Endothelial cell of umbilical vein (primary cell): ENCODE measurements at regions not wholly inside any gene's neighbourhood (a gene's known extent, or its start where the extent isn't known, plus 50 kb on each side); places are given as distances from the start of the nearest gene placed in this dataset.

ENCODE experiments used
- BruUV-seq: library from RNA; stranded (reverse); fragments of 400-500 nt; replicated peaks from 2 replicates; lab custom pipeline; 2021; lab: Mats Ljungman, UMichigan
- CTCF ChIA-PET: fragments of 300-600, 350-600 bp; sonication (Branson Sonifier 250); formaldehyde crosslinking; loops from one replicate; lab custom pipeline; 2021; ENCODE audit warnings: antibody characterized with exemption, inconsistent platforms; lab: Charles Lee
- POLR2A ChIA-PET: fragments of 300-600, 350-600 bp; sonication (Branson Sonifier 250); formaldehyde crosslinking; loops from one replicate; lab custom pipeline; 2021; ENCODE audit warnings: antibody characterized with exemption, inconsistent platforms; lab: Charles Lee
- DNase-seq: peaks from one replicate; pipeline ENCODE4 v3.0.0-alpha.2; 2011; ENCODE audit warnings: low read depth, low spot score
- FAIRE-seq: peaks from 2 replicates; lab custom pipeline; 2011; peaks lifted over from hg19 to GRCh38; lab: Jason Lieb, UNC
- H2AFZ ChIP-seq: 2 replicates; pipeline ENCODE4 v1.6.0; 2012; ENCODE audit warnings: low read depth, low read length, control low read depth, inconsistent platforms
- H3K27ac ChIP-seq: 2 replicates; pipeline ENCODE4 v1.5.1; 2011; ENCODE audit warnings: low read depth, mild to moderate bottlenecking, control low read depth, low read length, moderate library complexity; ENCODE audit not compliant: insufficient read depth
- H3K27me3 ChIP-seq, 2 experiments: 2 replicates each; pipeline versions ENCODE4 v1.6.0 to v1.6.1; 2011; ENCODE audit warnings: low read length in 2 of 2, mixed read lengths in 1 of 2; ENCODE audit not compliant: control insufficient read depth in 2 of 2, insufficient read depth in 2 of 2
- H3K36me3 ChIP-seq, 2 experiments: 2 replicates in 1 of 2; 3 replicates in 1 of 2; pipeline ENCODE4 v1.5.1; 2011; ENCODE audit warnings: low read length in 2 of 2, mild to moderate bottlenecking in 1 of 2, moderate library complexity in 1 of 2; ENCODE audit not compliant: control insufficient read depth in 2 of 2, insufficient read depth in 2 of 2; ENCODE audit errors: extremely low read depth in 1 of 2
- H3K4me1 ChIP-seq: 3 replicates; pipeline ENCODE4 v1.5.1; 2011; ENCODE audit warnings: mild to moderate bottlenecking, low read length; ENCODE audit not compliant: control insufficient read depth, insufficient read depth; ENCODE audit errors: extremely low read depth
- H3K4me2 ChIP-seq: 2 replicates; pipeline ENCODE4 v1.6.1; 2011; ENCODE audit warnings: low read length, control low read depth, mixed read lengths; ENCODE audit not compliant: insufficient read depth
- H3K4me3 ChIP-seq, 3 experiments: fragments of 200-600 bp in 1 of 3; sonication (generic), shearing (Covaris generic) in 1 of 3; replicated peaks in 1 of 3; 2 replicates each; pipeline ENCODE4 v1.5.1; 2011 to 2016; ENCODE audit warnings: control low read depth in 3 of 3, low read length in 3 of 3, mild to moderate bottlenecking in 2 of 3, inconsistent platforms in 1 of 3, low read depth in 1 of 3, moderate library complexity in 1 of 3; ENCODE audit not compliant: insufficient read depth in 1 of 3
- H3K79me2 ChIP-seq: 2 replicates; pipeline ENCODE4 v1.6.0; 2012; ENCODE audit warnings: low read length, inconsistent platforms; ENCODE audit not compliant: control insufficient read depth, insufficient read depth
- H3K9ac ChIP-seq: replicated peaks from 2 replicates; pipeline ENCODE3; 2011; ENCODE audit warnings: low read length, control low read depth; ENCODE audit not compliant: insufficient read depth; ENCODE audit errors: extremely low read depth
- H3K9me1 ChIP-seq: replicated peaks from 3 replicates; pipeline ENCODE4 v1.6.0; 2011; ENCODE audit warnings: mild to moderate bottlenecking, low read length; ENCODE audit not compliant: control insufficient read depth, insufficient read depth; ENCODE audit errors: extremely low read depth
- H3K9me3 ChIP-seq: replicated peaks from 2 replicates; pipeline ENCODE4 v1.5.1; 2012; ENCODE audit warnings: low read length, inconsistent platforms; ENCODE audit not compliant: control insufficient read depth, insufficient read depth
- H4K20me1 ChIP-seq: replicated peaks from 2 replicates; pipeline ENCODE3; 2011; ENCODE audit warnings: mild to moderate bottlenecking, low read length; ENCODE audit not compliant: control insufficient read depth, insufficient read depth; ENCODE audit errors: extremely low read depth
- EZH2 ChIP-seq: IDR thresholded peaks from 2 replicates; pipeline ENCODE4 v1.6.1; 2012; ENCODE audit warnings: borderline replicate concordance, low read depth, mild to moderate bottlenecking, moderate library complexity, low read length, inconsistent platforms; ENCODE audit not compliant: severe bottlenecking
- FOS ChIP-seq: IDR thresholded peaks from 2 replicates; pipeline ENCODE4 v1.6.1; 2011; ENCODE audit warnings: mild to moderate bottlenecking, low read length, moderate library complexity, borderline replicate concordance; ENCODE audit not compliant: insufficient read depth
- GATA2 ChIP-seq: IDR thresholded peaks from 2 replicates; pipeline ENCODE4 v1.7.0; 2011; ENCODE audit warnings: low read depth, mild to moderate bottlenecking, moderate library complexity, mixed read lengths, low read length; ENCODE audit not compliant: insufficient read length, insufficient read depth
- dilution Hi-C: fragments of 300-500 bp; cut with MboI; formaldehyde crosslinking; loops from one replicate; pipeline ENCODE4 v1.15.0; 2019; ENCODE audit warnings: low sequenced_read_pairs; ENCODE audit not compliant: extremely low pct_ligation_motif_present
- intact Hi-C: fragments of 100-400 bp; cut with micrococcal nuclease; formaldehyde crosslinking; loops from one replicate; pipeline ENCODE4 v1.10.0; 2022
- TF ChIP-seq, protein P1 (sequence below), 2 donors: IDR thresholded peaks; 1 replicate in 1 of 2; 2 replicates in 1 of 2; pipeline ENCODE4 v1.5.1; 2011; ENCODE audit warnings: low read length in 2 of 2, mild to moderate bottlenecking in 2 of 2, moderate library complexity in 2 of 2, control low read depth in 1 of 2, inconsistent platforms in 1 of 2, low read depth in 1 of 2; ENCODE audit not compliant: insufficient read depth in 1 of 2; ENCODE audit errors: extremely low read depth in 1 of 2
- TF ChIP-seq, protein P2 (sequence below): IDR thresholded peaks from 2 replicates; pipeline ENCODE4 v1.6.1; 2011; ENCODE audit not compliant: insufficient read depth, insufficient read length

DNA sequence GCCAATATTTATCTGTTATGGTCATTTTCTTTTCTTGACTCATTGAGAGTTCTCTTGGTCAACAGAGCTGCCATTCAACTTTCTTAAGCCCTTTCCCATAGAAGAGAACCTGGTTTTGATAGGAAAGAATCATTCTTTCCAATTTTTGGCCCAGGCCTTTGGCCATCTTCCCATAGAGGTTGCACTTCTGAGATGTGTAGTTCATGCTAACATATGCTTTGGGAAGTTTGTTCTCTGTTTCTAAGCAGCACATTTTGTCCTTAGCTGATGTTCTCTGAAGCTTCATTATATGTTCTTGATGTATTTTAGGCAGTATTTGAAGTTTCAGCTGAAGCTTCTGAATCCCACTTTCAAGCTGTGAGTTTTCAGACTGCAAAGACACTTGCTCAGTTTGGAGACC is 161.1 kb downstream of the VEGFC start:
- DNase-seq: no peak
- dilution Hi-C loops (no loop called here), intact Hi-C loops (loop anchor here (10.0 kb wide), 1 partner anchor 413 kb away; no protein-coding TSS in a partner anchor)
- Histone ChIP-seq H3K36me3 (no peaks in the 10 kb centered on the region), H3K4me2 (no peak overlapping the region), H4K20me1 (no peaks in the 10 kb centered on the region), H3K9me3 (no peaks in the 10 kb centered on the region), H3K79me2 (no peaks in the 10 kb centered on the region), H3K4me1 (peaks cover 7% of the 10 kb centered on the region), H2AFZ (no peak overlapping the region), H3K27ac (no peak overlapping the region), H3K4me3 (no peak overlapping the region), H3K9me1 (no peaks in the 10 kb centered on the region), H3K9ac (no peak overlapping the region), H3K27me3 (peaks cover 0 to 7% of the 10 kb centered on the region in 2 experiments)
- TF ChIP-seq, protein P1, sequence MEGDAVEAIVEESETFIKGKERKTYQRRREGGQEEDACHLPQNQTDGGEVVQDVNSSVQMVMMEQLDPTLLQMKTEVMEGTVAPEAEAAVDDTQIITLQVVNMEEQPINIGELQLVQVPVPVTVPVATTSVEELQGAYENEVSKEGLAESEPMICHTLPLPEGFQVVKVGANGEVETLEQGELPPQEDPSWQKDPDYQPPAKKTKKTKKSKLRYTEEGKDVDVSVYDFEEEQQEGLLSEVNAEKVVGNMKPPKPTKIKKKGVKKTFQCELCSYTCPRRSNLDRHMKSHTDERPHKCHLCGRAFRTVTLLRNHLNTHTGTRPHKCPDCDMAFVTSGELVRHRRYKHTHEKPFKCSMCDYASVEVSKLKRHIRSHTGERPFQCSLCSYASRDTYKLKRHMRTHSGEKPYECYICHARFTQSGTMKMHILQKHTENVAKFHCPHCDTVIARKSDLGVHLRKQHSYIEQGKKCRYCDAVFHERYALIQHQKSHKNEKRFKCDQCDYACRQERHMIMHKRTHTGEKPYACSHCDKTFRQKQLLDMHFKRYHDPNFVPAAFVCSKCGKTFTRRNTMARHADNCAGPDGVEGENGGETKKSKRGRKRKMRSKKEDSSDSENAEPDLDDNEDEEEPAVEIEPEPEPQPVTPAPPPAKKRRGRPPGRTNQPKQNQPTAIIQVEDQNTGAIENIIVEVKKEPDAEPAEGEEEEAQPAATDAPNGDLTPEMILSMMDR (IDR thresholded peaks at IDR 0.05; ENCODE audit: extremely low read depth in 1 of 2, insufficient read depth in 1 of 2, low read depth in 1 of 2, low read length in 2 of 2): no peak
- no peak for TF ChIP-seq EZH2
- TF ChIP-seq, protein P2, sequence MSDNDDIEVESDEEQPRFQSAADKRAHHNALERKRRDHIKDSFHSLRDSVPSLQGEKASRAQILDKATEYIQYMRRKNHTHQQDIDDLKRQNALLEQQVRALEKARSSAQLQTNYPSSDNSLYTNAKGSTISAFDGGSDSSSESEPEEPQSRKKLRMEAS: no peak
- TF ChIP-seq FOS: no peak
- no peak for TF ChIP-seq GATA2
- BruUV-seq: no TSS peak
- ChIA-PET POLR2A (no interaction called here), CTCF (interaction anchor here (1.2 kb wide), 1 partner anchor 291 kb away, joined by 4 read pairs; no protein-coding TSS in a partner anchor)
- peak; percentile 69 for FAIRE-seq
